ENCODE measurements at regions not wholly inside any gene's neighbourhood (a gene's known extent, or its start where the extent isn't known, plus 50 kb on each side); places are given as distances from the start of the nearest gene placed in this dataset.

DNA sequence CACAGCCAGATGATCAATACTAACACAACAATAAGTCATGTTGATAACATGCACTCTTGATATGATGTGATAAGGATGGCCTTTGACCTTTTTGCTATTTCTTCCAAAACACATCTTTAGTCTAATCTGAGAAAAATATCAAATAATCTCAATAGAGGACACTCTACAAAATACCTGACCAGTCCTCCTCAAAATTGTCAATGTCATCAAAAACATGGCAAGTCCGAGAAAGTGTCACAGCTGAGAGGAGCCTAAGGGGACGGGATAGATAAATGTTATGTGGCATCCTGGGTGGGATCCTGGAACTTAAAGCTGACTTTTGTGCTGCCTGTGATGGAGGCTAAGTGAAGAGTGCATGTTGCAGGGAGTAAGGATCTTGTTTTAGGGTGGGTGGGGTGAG, 699.6 kb upstream of the ADAMTS16 start:
- TF ChIP-seq, protein P1, sequence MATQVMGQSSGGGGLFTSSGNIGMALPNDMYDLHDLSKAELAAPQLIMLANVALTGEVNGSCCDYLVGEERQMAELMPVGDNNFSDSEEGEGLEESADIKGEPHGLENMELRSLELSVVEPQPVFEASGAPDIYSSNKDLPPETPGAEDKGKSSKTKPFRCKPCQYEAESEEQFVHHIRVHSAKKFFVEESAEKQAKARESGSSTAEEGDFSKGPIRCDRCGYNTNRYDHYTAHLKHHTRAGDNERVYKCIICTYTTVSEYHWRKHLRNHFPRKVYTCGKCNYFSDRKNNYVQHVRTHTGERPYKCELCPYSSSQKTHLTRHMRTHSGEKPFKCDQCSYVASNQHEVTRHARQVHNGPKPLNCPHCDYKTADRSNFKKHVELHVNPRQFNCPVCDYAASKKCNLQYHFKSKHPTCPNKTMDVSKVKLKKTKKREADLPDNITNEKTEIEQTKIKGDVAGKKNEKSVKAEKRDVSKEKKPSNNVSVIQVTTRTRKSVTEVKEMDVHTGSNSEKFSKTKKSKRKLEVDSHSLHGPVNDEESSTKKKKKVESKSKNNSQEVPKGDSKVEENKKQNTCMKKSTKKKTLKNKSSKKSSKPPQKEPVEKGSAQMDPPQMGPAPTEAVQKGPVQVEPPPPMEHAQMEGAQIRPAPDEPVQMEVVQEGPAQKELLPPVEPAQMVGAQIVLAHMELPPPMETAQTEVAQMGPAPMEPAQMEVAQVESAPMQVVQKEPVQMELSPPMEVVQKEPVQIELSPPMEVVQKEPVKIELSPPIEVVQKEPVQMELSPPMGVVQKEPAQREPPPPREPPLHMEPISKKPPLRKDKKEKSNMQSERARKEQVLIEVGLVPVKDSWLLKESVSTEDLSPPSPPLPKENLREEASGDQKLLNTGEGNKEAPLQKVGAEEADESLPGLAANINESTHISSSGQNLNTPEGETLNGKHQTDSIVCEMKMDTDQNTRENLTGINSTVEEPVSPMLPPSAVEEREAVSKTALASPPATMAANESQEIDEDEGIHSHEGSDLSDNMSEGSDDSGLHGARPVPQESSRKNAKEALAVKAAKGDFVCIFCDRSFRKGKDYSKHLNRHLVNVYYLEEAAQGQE (IDR thresholded peaks at IDR 0.05; ENCODE audit: insufficient read depth in 1 of 2, low read depth in 2 of 2, low read length in 2 of 2), result no peak
- TF ChIP-seq POLR2AphosphoS5 (IDR thresholded peaks at IDR 0.05; ENCODE audit: low read depth, low read length) (no peak), FOXP2 (optimal IDR thresholded peaks at IDR 0.05; ENCODE audit: borderline replicate concordance, extremely low read depth, extremely low read length, insufficient read depth) (no peak), TAF1 (IDR thresholded peaks at IDR 0.05; ENCODE audit: borderline replicate concordance, insufficient read depth, low read length) (no peak)

Data from PFSK-1 (cell line).